ENCODE measurements at regions not wholly inside any gene's neighbourhood (a gene's known extent, or its start where the extent isn't known, plus 50 kb on each side); places are given as distances from the start of the nearest gene placed in this dataset.
A peak's percentile ranks its signal among the peaks of the same experiment; 100 is the strongest.

DNA sequence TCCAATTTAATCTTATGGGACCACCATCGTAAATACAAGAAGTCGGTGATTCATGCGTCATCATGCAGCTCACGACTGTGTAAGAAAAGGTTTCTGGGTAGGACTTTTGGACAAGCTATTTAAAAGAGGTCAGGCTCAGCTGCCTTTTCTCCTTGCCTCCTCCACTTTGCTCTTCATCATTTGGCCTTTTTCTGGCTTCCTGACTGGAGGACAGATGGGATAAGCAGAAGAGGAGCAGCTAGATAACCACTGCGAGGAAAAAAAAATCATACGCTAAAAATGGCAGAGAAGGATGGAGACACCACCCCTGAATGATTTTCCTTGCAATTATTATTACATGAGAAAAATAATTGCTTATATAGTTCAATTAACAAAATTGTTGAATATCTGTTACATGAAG, 294.3 kb upstream of the FSTL5 start:
- CTCF ChIA-PET: interaction anchor here (0.6 to 0.7 kb wide), 2 partner anchors 875 to 950 kb away, joined by 3 read pairs; no protein-coding TSS in a partner anchor

DNA sequence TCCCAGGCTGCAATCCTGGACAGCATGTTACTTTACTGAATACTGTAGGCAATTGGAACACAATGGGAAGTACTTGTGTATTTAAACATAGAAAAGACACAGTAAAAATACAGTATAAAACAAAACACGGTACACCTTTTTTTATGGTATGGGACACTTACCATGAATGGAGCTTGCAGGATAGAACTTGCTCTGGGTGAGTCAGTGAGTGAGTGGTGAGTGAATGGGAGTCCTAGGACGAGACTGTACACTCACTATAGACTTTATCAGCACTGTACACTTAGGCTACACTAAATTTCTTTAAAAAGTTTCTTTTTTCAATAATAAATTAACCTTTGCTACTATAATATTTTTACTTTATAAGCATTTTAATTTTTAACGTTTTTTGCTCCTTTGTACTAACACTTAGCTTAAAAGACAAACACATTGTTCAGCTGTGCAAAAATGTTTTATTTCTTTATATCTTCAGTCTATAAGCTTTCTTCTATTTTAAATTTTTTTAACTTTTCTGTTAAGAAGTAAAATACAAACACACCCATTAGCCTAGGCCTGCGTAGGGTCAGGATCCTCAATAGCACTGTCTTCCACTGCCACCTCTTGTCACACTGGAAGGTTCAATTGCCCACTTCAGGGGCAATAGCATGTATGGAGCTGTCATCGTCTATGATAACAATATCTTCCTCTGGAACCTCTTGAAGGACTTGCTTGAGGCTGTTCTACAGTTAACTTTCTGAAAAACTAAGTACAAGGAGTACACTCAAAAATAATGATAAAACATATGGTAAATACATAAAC, 293.5 kb upstream of the FSTL5 start:
- no peak overlapping the region for H3K27ac ChIP-seq
- DNase-seq (ENCODE audit: low spot score): peak; percentile 17
- POLR2A ChIA-PET (ENCODE audit: low non-redundant PET): no interaction called here
- TF ChIP-seq, protein P1, sequence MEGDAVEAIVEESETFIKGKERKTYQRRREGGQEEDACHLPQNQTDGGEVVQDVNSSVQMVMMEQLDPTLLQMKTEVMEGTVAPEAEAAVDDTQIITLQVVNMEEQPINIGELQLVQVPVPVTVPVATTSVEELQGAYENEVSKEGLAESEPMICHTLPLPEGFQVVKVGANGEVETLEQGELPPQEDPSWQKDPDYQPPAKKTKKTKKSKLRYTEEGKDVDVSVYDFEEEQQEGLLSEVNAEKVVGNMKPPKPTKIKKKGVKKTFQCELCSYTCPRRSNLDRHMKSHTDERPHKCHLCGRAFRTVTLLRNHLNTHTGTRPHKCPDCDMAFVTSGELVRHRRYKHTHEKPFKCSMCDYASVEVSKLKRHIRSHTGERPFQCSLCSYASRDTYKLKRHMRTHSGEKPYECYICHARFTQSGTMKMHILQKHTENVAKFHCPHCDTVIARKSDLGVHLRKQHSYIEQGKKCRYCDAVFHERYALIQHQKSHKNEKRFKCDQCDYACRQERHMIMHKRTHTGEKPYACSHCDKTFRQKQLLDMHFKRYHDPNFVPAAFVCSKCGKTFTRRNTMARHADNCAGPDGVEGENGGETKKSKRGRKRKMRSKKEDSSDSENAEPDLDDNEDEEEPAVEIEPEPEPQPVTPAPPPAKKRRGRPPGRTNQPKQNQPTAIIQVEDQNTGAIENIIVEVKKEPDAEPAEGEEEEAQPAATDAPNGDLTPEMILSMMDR (conservative IDR thresholded peaks at IDR 0.05; ENCODE audit: low read depth): no peak
- CTCF ChIA-PET: interaction anchor here (0.7 kb wide), 1 partner anchor 951 kb away, joined by 3 read pairs; no protein-coding TSS in a partner anchor

More for the DNA sequence above, 294.3 kb upstream of the FSTL5 start:
- no peak for DNase-seq (ENCODE audit: low spot score)
- TF ChIP-seq, protein P1 (conservative IDR thresholded peaks at IDR 0.05; ENCODE audit: low read depth): no peak
- no peak overlapping the region for H3K27ac ChIP-seq
- POLR2A ChIA-PET (ENCODE audit: low non-redundant PET): no interaction called here

DNA sequence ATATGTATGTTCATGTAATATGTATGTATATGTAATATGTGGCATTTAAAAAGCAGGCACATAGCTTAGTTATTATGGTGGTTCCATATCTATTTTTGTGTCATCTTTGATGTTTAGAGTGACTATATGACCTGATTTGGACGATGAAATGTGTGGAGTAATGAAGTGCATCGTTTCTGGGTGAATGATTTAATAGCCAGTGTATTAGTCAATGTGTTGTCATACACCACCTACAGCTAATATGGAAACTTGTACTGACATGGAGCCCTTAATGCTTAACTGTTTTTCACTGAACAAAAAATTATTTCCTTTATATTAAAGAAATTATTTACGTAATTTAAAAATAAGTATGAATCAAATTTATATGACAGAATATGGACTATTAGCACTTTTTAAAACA, 292.3 kb upstream of the FSTL5 start:
- POLR2A ChIA-PET (ENCODE audit: low non-redundant PET): no interaction called here
- CTCF ChIA-PET: no interaction called here
- TF ChIP-seq, protein P1 (conservative IDR thresholded peaks at IDR 0.05; ENCODE audit: low read depth): no peak

DNA sequence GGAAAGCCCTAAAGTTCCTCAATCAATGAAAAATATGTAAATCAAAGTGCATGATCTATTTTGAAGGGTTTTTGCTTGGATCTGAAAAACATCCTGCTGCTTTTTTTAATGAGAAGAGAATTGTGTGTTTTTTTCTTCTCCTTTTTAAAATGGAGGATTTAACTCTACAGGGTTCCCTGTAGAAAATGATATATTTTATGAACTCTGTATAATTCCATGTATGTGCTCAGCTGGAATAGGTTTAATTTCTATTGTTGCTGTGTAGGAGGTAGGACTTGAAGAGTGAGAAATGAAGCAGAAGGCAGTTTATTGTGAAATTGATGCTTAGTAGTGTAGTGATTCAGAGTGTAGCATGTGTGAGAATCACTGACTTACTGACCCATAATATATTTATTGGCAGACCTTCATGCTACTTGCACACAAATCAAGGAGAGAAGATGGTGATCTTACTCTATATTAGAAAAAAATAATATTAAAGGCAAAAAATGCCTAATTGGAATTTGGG, 286.8 kb upstream of the FSTL5 start:
- DNase-seq (ENCODE audit: low spot score): no peak
- TF ChIP-seq, protein P1 (conservative IDR thresholded peaks at IDR 0.05; ENCODE audit: low read depth): no peak
- POLR2A ChIA-PET (ENCODE audit: low non-redundant PET): no interaction called here
- CTCF ChIA-PET: interaction anchor here (0.6 kb wide), 1 partner anchor 1403 kb away, joined by 3 read pairs; no protein-coding TSS in a partner anchor
- H3K27ac ChIP-seq: no peak overlapping the region

More for the DNA sequence above, 292.3 kb upstream of the FSTL5 start:
- peak; percentile 1 for DNase-seq (ENCODE audit: low spot score)
- H3K27ac ChIP-seq: no peak overlapping the region

DNA sequence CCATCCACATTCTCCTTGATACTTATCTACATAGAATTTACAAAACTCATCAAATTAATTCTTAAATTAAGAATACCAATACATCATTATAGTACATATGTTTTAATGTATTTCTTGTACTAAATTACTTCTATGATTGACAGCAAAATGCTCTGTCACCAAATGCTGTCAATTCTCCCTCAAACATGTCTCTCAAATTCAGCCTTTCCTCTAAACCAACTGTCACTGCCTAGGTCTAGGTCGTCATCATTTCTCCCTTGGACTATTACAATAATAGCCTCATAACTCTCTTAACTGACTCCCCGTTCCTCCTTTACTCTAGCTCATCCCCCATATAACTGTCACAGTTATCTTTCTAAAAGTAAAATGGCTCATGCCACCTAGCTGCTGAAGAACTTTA, 279.7 kb upstream of the FSTL5 start:
- no peak for DNase-seq (ENCODE audit: low spot score)
- ChIA-PET POLR2A (ENCODE audit: low non-redundant PET) (no interaction called here), CTCF (no interaction called here)
- TF ChIP-seq, protein P1 (conservative IDR thresholded peaks at IDR 0.05; ENCODE audit: low read depth): no peak
- H3K27ac ChIP-seq: no peak overlapping the region

DNA sequence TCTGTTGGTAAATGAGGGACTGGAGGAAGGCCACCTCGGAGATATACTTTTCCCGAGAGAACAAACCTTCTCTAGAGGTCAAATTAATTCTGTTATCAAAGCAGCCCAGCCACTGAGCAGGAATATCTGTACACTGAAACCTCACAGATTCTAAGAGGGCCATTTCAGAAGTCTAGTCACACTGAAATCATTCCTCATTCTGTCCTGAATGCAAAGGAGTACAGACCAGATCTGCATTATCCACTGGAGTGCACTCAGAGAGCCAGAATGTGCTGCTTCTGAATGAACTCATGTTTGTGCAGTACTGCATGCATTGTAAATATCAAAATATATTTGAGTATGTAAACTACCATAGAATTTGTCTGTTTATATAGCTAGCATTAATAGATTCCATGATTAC, 278.3 kb upstream of the FSTL5 start:
- ChIA-PET POLR2A (ENCODE audit: low non-redundant PET) (no interaction called here), CTCF (no interaction called here)
- TF ChIP-seq, protein P1 (conservative IDR thresholded peaks at IDR 0.05; ENCODE audit: low read depth): no peak
- H3K27ac ChIP-seq: no peak overlapping the region
- no peak for DNase-seq (ENCODE audit: low spot score)

All from RWPE1 (cell line).